Astrocyte of the cerebellum (primary cell): ENCODE measurements at regions not wholly inside any gene's neighbourhood (a gene's known extent, or its start where the extent isn't known, plus 50 kb on each side); places are given as distances from the start of the nearest gene placed in this dataset.
A peak's percentile ranks its signal among the peaks of the same experiment; 100 is the strongest.

ENCODE experiments used
- DNase-seq: peaks from one replicate; pipeline ENCODE4 v3.0.0-alpha.2; 2011; ENCODE audit warnings: low read depth
- H3K4me3 ChIP-seq: 2 replicates; pipeline ENCODE4 v1.5.1; 2011; ENCODE audit warnings: mild to moderate bottlenecking, low read depth, low read length, moderate library complexity
- in situ Hi-C: cut with HindIII; loops from 2 replicates; pipeline ENCODE4 v1.10.0; 2017; ENCODE audit warnings: low sequenced_read_pairs
- TF ChIP-seq, protein P1 (sequence below): IDR thresholded peaks from 2 replicates; pipeline ENCODE4 v1.5.1; 2012; ENCODE audit warnings: low read length, low read depth, moderate library complexity, mild to moderate bottlenecking; ENCODE audit errors: missing control alignments

GRCh38 chrX:27903960-27904359, 77.3 kb downstream of the DCAF8L1 start:
- H3K4me3 ChIP-seq: no peak overlapping the region
- DNase-seq: no peak
- TF ChIP-seq, protein P1, sequence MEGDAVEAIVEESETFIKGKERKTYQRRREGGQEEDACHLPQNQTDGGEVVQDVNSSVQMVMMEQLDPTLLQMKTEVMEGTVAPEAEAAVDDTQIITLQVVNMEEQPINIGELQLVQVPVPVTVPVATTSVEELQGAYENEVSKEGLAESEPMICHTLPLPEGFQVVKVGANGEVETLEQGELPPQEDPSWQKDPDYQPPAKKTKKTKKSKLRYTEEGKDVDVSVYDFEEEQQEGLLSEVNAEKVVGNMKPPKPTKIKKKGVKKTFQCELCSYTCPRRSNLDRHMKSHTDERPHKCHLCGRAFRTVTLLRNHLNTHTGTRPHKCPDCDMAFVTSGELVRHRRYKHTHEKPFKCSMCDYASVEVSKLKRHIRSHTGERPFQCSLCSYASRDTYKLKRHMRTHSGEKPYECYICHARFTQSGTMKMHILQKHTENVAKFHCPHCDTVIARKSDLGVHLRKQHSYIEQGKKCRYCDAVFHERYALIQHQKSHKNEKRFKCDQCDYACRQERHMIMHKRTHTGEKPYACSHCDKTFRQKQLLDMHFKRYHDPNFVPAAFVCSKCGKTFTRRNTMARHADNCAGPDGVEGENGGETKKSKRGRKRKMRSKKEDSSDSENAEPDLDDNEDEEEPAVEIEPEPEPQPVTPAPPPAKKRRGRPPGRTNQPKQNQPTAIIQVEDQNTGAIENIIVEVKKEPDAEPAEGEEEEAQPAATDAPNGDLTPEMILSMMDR: no peak
- in situ Hi-C loops: no loop called here

- TF ChIP-seq, protein P1: no peak
- no peak for DNase-seq
- in situ Hi-C loops: no loop called here
- H3K4me3 ChIP-seq: no peak overlapping the region
These were observed 86.1 kb downstream of the MAGEB10 start for GRCh38 chrX:27893871-27894270.

- TF ChIP-seq, protein P1: no peak
- no peak for DNase-seq
- in situ Hi-C loops: no loop called here
- no peak overlapping the region for H3K4me3 ChIP-seq
These were observed 85.4 kb downstream of the MAGEB10 start for GRCh38 chrX:27893211-27893610.

- peak; percentile 32 for DNase-seq
These were observed 82.8 kb downstream of the MAGEB10 start for GRCh38 chrX:27890611-27891010.

DNA sequence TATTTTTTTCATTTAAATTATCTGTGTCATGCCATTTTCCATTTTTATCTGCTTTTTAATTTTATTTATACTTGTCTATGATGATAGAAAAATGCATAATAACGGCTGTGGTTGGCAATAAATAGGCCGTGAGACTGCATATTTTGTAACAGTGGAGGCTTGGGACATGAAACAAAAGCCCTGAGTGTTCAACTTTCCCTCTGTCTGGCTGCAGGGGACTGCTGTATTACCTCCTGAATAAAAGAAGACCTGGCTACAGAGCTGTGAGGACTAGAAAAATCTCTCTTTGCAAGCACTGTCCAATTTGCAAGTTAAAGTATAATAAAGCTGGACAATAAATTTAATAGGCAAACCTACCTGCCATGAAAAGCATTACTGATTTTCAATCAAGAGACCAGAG, 82.1 kb downstream of the MAGEB10 start:
- TF ChIP-seq, protein P1: no peak
- no peak overlapping the region for H3K4me3 ChIP-seq
- in situ Hi-C loops: no loop called here
- DNase-seq: no peak

More at GRCh38 chrX:27890611-27891010, 82.8 kb downstream of the MAGEB10 start:
- in situ Hi-C loops: no loop called here
- no peak overlapping the region for H3K4me3 ChIP-seq
- TF ChIP-seq, protein P1: no peak

- no peak for DNase-seq
- in situ Hi-C loops: no loop called here
- TF ChIP-seq, protein P1: no peak
- H3K4me3 ChIP-seq: no peak overlapping the region
These were observed 76.9 kb downstream of the MAGEB10 start for GRCh38 chrX:27884654-27885053.
